CD4-positive, alpha-beta T cell treated with Interleukin-17A for 4 hours (primary cell): ENCODE measurements at regions not wholly inside any gene's neighbourhood (a gene's known extent, or its start where the extent isn't known, plus 50 kb on each side); places are given as distances from the start of the nearest gene placed in this dataset.

Experiments
- DNase-seq: peaks from one replicate; pipeline ENCODE4 v3.0.0-alpha.2; 2020; ENCODE audit warnings: mixed read lengths

DNA sequence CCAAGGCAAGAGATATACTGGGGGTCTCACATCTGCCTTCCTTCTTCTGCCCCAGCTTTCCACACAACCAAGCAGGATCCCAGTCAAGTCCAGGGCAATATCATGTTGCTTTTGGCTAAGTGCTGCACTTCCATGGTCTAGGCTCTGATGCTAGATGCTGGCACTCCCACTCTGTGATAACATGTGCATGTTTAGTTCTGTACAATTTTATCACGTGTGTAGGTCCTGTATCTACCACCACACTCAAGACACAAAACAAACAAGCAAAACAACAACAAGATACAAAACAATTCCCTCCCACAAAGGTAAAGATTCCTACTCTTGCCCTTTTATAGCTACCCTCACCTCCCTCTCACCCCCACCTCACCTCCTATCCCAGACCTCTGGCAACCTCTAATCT, 105.6 kb upstream of the HABP2 start:
- DNase-seq, result no peak

DNA sequence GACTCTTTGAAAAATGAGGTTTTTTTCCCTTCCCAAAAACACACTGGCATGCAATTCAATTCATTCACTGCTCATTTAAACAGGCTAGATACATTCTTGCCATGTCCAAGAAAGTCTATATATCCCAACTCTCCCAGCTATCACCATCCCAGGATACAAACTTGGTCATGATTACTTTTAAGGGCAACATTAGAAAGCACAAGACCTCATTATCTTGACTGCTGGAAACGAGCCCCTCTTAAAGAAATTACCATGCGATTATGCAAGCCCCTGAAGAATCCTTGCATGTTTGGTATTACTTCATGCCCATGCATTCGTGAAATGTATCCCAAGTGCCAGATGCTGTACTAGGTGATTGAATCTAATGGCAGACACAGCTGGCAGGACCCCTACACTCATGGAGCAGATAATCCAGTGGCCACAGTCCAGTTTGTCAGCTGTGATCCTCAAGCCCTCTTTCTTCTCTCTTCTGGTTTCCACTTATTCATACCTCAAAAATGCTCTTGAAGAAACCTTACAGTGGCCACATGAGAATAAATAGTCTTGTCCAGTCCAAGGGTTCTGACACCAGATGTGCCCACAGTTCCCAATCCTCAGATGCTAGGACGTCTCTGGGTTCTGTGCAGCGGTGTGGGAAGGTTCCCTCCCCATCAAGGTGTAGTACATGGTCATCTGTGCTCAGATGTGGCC, 103.7 kb upstream of the HABP2 start:
- no peak for DNase-seq

DNA sequence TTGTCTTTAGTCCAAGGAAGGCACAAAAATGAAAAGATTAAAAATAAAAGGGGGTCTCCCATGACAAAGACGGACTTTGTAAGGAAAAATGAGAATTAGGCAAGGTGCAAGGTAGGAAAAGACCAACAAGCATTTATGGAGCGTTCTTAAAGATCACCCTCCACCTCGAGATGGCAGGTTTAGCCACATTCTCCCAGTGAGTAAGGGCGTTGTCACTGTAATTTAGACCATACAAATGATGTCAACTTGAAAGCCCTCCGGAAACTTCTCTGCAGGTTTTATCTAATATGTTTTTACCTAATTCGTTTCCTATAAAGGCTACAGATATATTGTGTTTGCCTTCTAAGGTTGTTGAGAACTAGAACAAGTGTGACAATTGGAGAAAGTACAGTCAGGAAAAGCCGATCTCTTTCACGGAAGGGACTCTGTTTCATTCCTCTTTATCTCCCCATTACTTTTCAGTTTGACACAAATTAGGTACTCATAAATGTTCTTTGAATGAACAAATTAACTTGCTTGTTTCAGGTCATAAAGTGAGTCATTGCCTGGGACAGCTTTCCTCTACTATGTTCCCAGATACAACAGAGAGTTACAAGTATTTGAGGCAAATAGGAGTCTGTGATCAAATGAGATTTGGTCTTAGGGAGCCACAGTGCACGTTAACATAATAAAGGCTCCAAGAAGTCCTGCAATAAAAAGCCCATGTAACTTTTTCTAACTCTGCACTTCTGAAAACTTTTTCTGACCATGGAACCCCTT, 102.6 kb upstream of the HABP2 start:
- no peak for DNase-seq

GRCh38 chr10:113450906-113451305, 101.9 kb upstream of the HABP2 start:
- no peak for DNase-seq

GRCh38 chr10:113452146-113452845, 100.6 kb upstream of the HABP2 start:
- no peak for DNase-seq

- no peak for DNase-seq
Measured at GRCh38 chr10:113453351-113453750, 99.5 kb upstream of the HABP2 start.

DNA sequence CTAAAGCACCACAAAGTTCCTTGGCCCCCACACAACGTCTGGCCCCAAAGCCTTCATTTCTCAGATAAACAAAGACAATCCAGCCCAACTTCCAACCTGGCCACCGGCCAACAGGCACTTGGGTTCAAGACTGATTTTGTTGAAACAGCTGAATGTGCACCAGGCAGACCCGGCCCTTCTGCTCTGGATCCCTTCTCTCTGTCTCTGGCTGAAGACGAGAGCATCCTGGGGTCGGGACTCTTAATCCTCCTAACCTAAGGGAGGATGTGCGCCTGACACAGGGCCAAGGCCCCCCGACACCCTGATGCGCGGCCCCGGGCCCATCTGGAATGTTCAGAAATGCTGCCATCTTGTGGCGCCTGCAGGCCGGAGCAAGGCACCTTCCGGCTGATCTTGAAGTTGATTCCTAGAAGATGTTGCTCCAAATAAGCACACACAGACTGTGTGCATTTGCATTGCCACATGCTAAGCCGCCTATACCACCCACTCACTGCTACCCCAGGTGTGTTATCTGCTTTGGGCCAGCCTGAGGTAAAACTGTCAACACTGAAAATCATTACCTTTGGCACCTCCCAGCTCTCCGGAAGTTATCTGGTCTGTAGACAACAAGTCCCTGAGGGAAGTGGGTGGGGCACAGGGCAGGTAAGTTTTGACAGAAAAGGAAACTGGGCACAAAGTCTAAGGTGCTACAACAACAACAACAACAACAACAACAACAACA, 98.4 kb upstream of the HABP2 start:
- DNase-seq, result peak; percentile 5

DNA sequence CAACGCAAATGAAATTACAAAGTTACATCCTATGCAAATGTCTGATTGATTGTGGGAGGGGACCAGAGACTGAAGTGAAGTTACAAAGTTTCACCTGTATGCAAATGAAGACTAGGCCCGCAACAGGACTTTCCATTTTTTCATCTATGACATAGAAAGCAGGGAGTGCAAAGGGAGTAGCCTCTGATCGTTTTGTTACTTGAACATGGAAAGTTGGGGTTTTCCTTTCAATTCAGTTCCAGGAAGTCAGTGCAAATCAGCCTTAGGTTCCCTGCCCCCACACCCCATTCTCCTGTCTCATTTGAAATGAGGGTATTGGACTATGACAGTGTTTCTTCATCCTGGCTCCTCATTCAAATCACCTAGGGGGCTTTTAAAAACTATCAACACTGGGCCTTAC, 96.9 kb upstream of the HABP2 start:
- DNase-seq, result no peak

GRCh38 chr10:113456741-113457140, 96.1 kb upstream of the HABP2 start:
- no peak for DNase-seq

GRCh38 chr10:113457408-113457807, 95.4 kb upstream of the HABP2 start:
- DNase-seq, result no peak

GRCh38 chr10:113458451-113458850, 94.4 kb upstream of the HABP2 start:
- DNase-seq, result no peak

GRCh38 chr10:113458944-113459343, 93.9 kb upstream of the HABP2 start:
- DNase-seq, result no peak

- DNase-seq, result no peak
Measured at GRCh38 chr10:113459626-113460280, 93.1 kb upstream of the HABP2 start.

DNA sequence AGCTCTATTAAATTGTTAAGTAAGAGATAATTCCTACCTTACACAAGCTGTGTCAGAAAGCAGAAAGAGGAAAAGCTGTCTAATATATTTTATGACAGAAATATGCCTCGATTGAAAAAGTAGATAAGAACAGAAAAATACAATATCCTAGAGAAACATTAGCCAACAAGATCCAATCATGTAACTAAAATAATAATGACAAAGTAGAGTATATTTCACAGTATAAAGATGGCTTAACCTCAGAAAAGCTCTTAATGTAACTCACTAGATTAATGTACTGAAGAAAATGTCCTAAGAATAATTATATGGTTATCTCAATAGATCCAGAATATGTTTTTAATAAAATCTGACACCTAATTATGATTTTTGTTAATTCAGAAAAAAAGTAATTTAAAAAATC, 89.8 kb upstream of the HABP2 start:
- no peak for DNase-seq

- no peak for DNase-seq
Measured at GRCh38 chr10:113463777-113464176, 89.1 kb upstream of the HABP2 start.

- DNase-seq, result no peak
Measured at GRCh38 chr10:113469796-113470195, 83.1 kb upstream of the HABP2 start.

- DNase-seq, result no peak
Measured at GRCh38 chr10:113470372-113471240, 82.2 kb upstream of the HABP2 start.

DNA sequence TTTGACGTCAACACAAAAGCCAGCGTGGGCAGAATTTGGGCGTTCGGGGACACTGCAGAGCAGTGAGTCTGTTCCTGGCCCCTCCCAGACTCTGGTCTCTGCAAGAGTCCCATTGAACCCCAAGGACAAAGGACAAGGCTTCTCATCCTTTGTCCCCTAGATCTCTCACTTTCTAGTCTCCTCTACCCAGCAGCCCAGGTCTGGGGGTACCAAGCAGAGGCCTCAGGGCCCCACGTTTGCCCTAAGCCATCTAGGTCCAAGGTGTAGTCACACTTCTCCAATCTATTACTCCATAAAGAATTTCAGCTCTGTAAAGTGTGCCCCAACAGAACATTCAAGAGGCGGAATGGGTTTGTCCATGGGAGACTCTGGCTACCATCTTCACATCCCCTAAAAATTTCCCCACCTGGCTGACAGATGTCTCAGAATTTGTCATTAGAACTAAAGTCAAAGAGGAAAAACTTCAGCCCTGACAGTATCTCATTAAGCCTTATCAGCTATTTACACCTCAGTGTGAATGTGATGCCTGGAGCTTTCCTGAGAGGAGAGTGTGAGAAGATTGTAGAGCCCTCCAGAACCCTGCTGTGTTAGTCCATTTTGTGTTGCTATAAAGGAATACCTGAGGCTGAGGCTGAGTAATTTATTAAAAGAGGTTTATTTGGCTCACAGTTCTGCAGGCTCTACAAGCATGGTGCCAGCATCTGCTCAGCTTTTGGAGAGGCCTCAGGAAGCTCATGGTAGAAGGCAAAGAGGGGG, 81.4 kb upstream of the HABP2 start:
- no peak for DNase-seq

DNA sequence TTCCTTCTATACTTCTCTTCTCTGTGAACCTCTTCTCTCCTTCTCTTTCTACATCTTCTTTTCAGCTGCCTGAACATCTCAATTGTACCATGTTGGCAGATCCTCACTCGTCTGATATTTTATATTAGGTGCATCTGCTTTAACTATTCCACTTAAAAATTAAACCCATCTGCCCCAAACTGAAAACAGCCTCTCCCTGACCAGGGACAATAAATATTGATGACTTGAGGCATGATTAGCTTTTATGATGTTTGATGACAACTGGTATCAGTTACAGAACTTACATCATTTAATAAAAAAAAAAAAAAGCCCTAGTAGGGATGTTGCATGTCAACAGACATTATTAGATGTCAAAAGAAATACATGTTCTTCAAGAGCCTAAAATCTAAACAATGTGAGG, 79.8 kb upstream of the HABP2 start:
- no peak for DNase-seq

DNA sequence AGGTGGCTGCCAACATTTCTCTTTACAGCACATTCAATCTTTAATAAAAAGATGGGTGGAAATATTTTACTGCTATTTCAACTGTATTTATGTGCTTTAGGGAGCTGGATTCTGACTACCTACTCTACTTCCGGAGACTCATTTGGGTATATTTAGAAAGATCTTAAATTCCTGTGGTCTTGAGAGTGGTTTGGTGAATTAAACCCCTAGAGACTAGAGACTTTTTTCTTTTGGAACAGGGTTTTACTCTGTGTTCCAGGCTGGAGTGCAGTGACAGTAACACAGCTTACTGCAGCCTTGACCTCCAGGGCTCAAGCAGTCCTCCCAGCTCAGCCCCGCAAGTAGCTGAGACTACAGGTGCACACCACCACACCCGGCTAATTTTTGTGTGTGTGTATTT, 79.0 kb upstream of the HABP2 start:
- no peak for DNase-seq

- DNase-seq, result no peak
Measured at GRCh38 chr10:113474752-113475151, 78.1 kb upstream of the HABP2 start.
